ENCODE measurements at regions not wholly inside any gene's neighbourhood (a gene's known extent, or its start where the extent isn't known, plus 50 kb on each side); places are given as distances from the start of the nearest gene placed in this dataset.

DNA sequence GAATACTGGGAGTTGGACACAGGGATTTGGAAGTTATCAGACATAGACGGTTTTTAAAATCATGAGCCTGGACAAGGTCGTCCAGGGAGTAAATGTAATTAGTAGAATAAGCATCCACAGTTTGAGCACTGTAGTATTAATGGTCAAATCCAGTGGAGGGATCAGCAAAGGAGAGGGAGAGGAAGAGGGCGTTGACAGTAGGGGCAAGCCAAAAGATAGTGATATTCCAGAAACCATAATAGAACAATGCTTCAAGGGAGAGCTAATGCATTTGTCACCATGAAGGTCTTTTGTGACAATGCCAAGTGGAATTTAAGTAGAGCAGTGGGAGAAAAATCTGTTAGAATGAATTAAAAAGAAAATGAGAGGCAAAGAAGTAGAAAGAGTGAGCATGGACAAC lies 68.9 kb upstream of the SLC5A12 start:
- TF ChIP-seq EZH2 (IDR thresholded peaks at IDR 0.05; ENCODE audit: insufficient read depth, low read length): no peak
- TF ChIP-seq, protein P1, sequence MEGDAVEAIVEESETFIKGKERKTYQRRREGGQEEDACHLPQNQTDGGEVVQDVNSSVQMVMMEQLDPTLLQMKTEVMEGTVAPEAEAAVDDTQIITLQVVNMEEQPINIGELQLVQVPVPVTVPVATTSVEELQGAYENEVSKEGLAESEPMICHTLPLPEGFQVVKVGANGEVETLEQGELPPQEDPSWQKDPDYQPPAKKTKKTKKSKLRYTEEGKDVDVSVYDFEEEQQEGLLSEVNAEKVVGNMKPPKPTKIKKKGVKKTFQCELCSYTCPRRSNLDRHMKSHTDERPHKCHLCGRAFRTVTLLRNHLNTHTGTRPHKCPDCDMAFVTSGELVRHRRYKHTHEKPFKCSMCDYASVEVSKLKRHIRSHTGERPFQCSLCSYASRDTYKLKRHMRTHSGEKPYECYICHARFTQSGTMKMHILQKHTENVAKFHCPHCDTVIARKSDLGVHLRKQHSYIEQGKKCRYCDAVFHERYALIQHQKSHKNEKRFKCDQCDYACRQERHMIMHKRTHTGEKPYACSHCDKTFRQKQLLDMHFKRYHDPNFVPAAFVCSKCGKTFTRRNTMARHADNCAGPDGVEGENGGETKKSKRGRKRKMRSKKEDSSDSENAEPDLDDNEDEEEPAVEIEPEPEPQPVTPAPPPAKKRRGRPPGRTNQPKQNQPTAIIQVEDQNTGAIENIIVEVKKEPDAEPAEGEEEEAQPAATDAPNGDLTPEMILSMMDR (IDR thresholded peaks at IDR 0.05; ENCODE audit: insufficient read depth, low read depth, low read length): no peak

Measured in astrocyte (in vitro differentiated cells and primary cell).